Left hindlimb (tissue), 1 donor: ENCODE measurements at regions not wholly inside any gene's neighbourhood (a gene's known extent, or its start where the extent isn't known, plus 50 kb on each side); places are given as distances from the start of the nearest gene placed in this dataset.
"Not testable (repeated sequence)": the region's sequence is repeated elsewhere in the genome, so short reads cannot be mapped to it uniquely, and the experiment has no call there.

Experiments used
- DNase-seq: peaks from one replicate; pipeline ENCODE4 v3.0.0-alpha.2; 2018

GRCh38 chr5:36739751-36740221 lies 133.4 kb downstream of the SLC1A3 start:
- DNase-seq: no peak

- DNase-seq: no peak
These were observed 134.0 kb downstream of the SLC1A3 start for GRCh38 chr5:36740259-36740898.

- no peak for DNase-seq
These were observed 134.7 kb downstream of the SLC1A3 start for GRCh38 chr5:36741128-36741527.

- DNase-seq: no peak
These were observed 132.4 kb upstream of the NIPBL start for GRCh38 chr5:36743891-36744772.

GRCh38 chr5:36744773-36745589 lies 131.6 kb upstream of the NIPBL start:
- peak; percentile 73 for DNase-seq

- not testable (repeated sequence) for DNase-seq
These were observed 128.8 kb upstream of the NIPBL start for GRCh38 chr5:36747794-36748193.

- DNase-seq: no peak
These were observed 124.7 kb upstream of the NIPBL start for GRCh38 chr5:36751886-36752285.

- no peak for DNase-seq
These were observed 121.2 kb upstream of the NIPBL start for GRCh38 chr5:36755342-36755741.

- no peak for DNase-seq
These were observed 120.6 kb upstream of the NIPBL start for GRCh38 chr5:36755920-36756488.

GRCh38 chr5:36756848-36757247 lies 119.7 kb upstream of the NIPBL start:
- DNase-seq: no peak

GRCh38 chr5:36759117-36759516 lies 117.5 kb upstream of the NIPBL start:
- no peak for DNase-seq

GRCh38 chr5:36763454-36763853 lies 113.1 kb upstream of the NIPBL start:
- DNase-seq: no peak

- no peak for DNase-seq
These were observed 110.7 kb upstream of the NIPBL start for GRCh38 chr5:36765876-36766275.

GRCh38 chr5:36766981-36767380 lies 109.6 kb upstream of the NIPBL start:
- no peak for DNase-seq

GRCh38 chr5:36768450-36768849 lies 108.1 kb upstream of the NIPBL start:
- no peak for DNase-seq

- no peak for DNase-seq
These were observed 107.3 kb upstream of the NIPBL start for GRCh38 chr5:36769129-36769770.

GRCh38 chr5:36770125-36770524 lies 106.4 kb upstream of the NIPBL start:
- no peak for DNase-seq

- no peak for DNase-seq
These were observed 104.1 kb upstream of the NIPBL start for GRCh38 chr5:36772276-36773140.

- peak; percentile 51 for DNase-seq
These were observed 99.3 kb upstream of the NIPBL start for GRCh38 chr5:36777105-36777757.

GRCh38 chr5:36778336-36778735 lies 98.2 kb upstream of the NIPBL start:
- no peak for DNase-seq

- not testable (repeated sequence) for DNase-seq
These were observed 94.0 kb upstream of the NIPBL start for GRCh38 chr5:36782612-36783011.
